Upper lobe of left lung (tissue), 6 donors: ENCODE measurements at regions not wholly inside any gene's neighbourhood (a gene's known extent, or its start where the extent isn't known, plus 50 kb on each side); places are given as distances from the start of the nearest gene placed in this dataset.

Source experiments
- ATAC-seq, 2 donors: fragments of 200-7000 bp; cut with Tn5 transposase; one replicate each; pipeline ENCODE4 v1.9.1; 2022; ENCODE audit warnings: mild to moderate bottlenecking in 2 of 2, moderate library complexity in 2 of 2; ENCODE audit not compliant: low FRiP score in 2 of 2
- DNase-seq, 2 donors: peaks; one replicate each; pipeline ENCODE4 v3.0.0-alpha.2; 2019 to 2020
- H3K27ac ChIP-seq, 4 donors: fragments of 200-600 bp; sonication (generic); one replicate each; pipeline ENCODE4 v1.5.1; 2016 to 2019
- H3K27me3 ChIP-seq, 4 donors: fragments of 200-600 bp; sonication (generic); one replicate each; pipeline ENCODE4 v1.5.1; 2017 to 2019
- H3K36me3 ChIP-seq, 4 donors: fragments of 200-600 bp; sonication (generic); one replicate each; pipeline ENCODE4 v1.5.1; 2016 to 2019
- H3K4me1 ChIP-seq, 4 donors: fragments of 200-600 bp; sonication (generic); one replicate each; pipeline ENCODE4 v1.5.1; 2018 to 2019
- H3K4me3 ChIP-seq, 4 donors: fragments of 200-600 bp; sonication (generic); one replicate each; pipeline ENCODE4 v1.5.1; 2017 to 2019; ENCODE audit warnings: mild to moderate bottlenecking in 2 of 4, moderate library complexity in 1 of 4
- H3K9me3 ChIP-seq, 4 donors: fragments of 200-600 bp; sonication (generic); one replicate each; pipeline ENCODE4 v1.5.1; 2018 to 2019
- EP300 ChIP-seq, 4 donors: sonication (generic); formaldehyde crosslinking; IDR thresholded peaks; one replicate each; pipeline ENCODE4 v1.5.1; 2017; ENCODE audit warnings: antibody characterized with exemption in 4 of 4, control low read depth in 2 of 4
- POLR2A ChIP-seq, 4 donors: fragments of 450-650 bp; IDR thresholded peaks; one replicate each; pipeline ENCODE4 v1.5.1; 2016 to 2017; ENCODE audit warnings: antibody characterized with exemption in 4 of 4, mild to moderate bottlenecking in 2 of 4
- POLR2AphosphoS5 ChIP-seq, 2 donors: sonication (generic); formaldehyde crosslinking; IDR thresholded peaks; one replicate each; pipeline ENCODE4 v1.5.1; 2017; ENCODE audit warnings: antibody characterized with exemption in 2 of 2
- WGBS, 2 donors: methylation state at CpG; one replicate each; pipeline ENCODE4 v1.1.5; 2017 to 2018; 5-methylcytosine and 5-hydroxymethylcytosine counted together
- TF ChIP-seq, protein P1 (sequence below), 6 experiments: fragments of 450-650 bp in 4 of 6; fragments of 200-600 bp in 2 of 6; sonication (generic) in 2 of 6; IDR thresholded peaks; one replicate each; pipeline ENCODE4 v1.5.1; 2016 to 2019; ENCODE audit warnings: antibody characterized with exemption in 6 of 6
- donor health status: DM: no; HTN: no; CAD: no; lungs with moderate emphysema.
- donor health status: DM: no; HTN: yes; CAD: no; lungs with severe emphysema.

GRCh38 chr2:150983314-150983897 lies 278.3 kb downstream of the RBM43 start:
- H3K36me3 ChIP-seq, result no peaks in the 10 kb centered on the region
- peaks cover 0 to 5% (median 2%) of the 10 kb centered on the region in 4 donors for H3K9me3 ChIP-seq
- H3K4me1 ChIP-seq, result no peaks in the 10 kb centered on the region
- DNase-seq (no peak), ATAC-seq (no peak)
- no peaks in the 10 kb centered on the region for H3K27me3 ChIP-seq
- 82 to 88% methylated on average over 1 of the region's 1 CpG for WGBS, 2 donors
- H3K27ac ChIP-seq, result no peak overlapping the region
- no peak overlapping the region for H3K4me3 ChIP-seq
- no peak for TF ChIP-seq POLR2AphosphoS5 (IDR thresholded peaks at IDR 0.05)
- no peak for TF ChIP-seq EP300 (IDR thresholded peaks at IDR 0.05)
- TF ChIP-seq, protein P1, sequence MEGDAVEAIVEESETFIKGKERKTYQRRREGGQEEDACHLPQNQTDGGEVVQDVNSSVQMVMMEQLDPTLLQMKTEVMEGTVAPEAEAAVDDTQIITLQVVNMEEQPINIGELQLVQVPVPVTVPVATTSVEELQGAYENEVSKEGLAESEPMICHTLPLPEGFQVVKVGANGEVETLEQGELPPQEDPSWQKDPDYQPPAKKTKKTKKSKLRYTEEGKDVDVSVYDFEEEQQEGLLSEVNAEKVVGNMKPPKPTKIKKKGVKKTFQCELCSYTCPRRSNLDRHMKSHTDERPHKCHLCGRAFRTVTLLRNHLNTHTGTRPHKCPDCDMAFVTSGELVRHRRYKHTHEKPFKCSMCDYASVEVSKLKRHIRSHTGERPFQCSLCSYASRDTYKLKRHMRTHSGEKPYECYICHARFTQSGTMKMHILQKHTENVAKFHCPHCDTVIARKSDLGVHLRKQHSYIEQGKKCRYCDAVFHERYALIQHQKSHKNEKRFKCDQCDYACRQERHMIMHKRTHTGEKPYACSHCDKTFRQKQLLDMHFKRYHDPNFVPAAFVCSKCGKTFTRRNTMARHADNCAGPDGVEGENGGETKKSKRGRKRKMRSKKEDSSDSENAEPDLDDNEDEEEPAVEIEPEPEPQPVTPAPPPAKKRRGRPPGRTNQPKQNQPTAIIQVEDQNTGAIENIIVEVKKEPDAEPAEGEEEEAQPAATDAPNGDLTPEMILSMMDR (IDR thresholded peaks at IDR 0.05), result no peak
- no peak for TF ChIP-seq POLR2A (IDR thresholded peaks at IDR 0.05)

DNA sequence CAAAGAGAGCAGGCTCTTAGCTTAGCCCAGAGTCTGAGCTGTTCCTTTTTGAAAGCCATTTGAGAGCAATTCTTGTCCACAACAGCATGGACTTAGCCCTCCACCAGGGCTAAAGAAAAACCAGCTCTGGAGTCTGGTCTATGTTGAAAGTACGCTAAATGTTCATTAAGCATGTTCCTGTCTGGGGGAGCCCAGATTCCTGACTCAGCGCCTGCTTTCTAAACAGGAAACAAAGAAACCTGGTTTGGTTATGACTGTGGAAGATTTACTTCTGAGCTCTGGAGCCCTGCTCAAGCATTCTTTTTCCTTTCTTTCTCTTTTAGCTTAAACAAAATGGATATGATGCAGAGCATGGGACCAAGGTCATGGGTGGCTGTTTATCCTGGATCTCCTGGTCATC lies 279.8 kb downstream of the RBM43 start:
- Histone ChIP-seq H3K36me3 (no peaks in the 10 kb centered on the region), H3K27me3 (no peaks in the 10 kb centered on the region), H3K9me3 (peaks cover 0 to 3% (median 0%) of the 10 kb centered on the region in 4 donors), H3K4me1 (no peaks in the 10 kb centered on the region), H3K27ac (no peak overlapping the region), H3K4me3 (no peak overlapping the region)
- TF ChIP-seq, protein P1 (IDR thresholded peaks at IDR 0.05), result no peak
- TF ChIP-seq POLR2A (IDR thresholded peaks at IDR 0.05) (no peak), POLR2AphosphoS5 (IDR thresholded peaks at IDR 0.05) (no peak), EP300 (IDR thresholded peaks at IDR 0.05) (no peak)
- WGBS, 2 donors, result 52 to 78% methylated on average over 2 of the region's 2 CpGs
- DNase-seq, result no peak
- ATAC-seq, result no peak

DNA sequence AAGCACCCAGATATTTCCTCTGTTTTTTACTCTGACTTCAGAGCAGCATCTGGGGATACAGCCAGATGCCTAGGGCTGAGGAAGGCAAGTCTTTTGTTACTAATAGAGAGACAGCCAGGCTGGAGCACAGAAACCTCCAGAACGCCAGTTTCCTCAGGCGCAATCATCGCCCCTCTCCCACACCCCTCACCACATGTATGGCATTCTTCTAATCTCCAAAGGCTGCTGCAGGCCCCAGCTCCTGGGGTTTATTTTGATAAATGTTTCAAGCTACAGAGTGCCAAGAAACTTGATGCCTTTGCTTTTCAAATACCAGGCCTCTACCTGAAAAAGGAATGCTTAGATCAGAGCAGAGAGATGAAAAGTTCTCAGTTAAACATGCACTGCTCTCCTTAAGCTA lies 283.6 kb downstream of the RBM43 start:
- Histone ChIP-seq H3K36me3 (no peaks in the 10 kb centered on the region), H3K4me1 (no peaks in the 10 kb centered on the region), H3K27me3 (no peaks in the 10 kb centered on the region), H3K27ac (no peak overlapping the region), H3K9me3 (no peaks in the 10 kb centered on the region), H3K4me3 (no peak overlapping the region)
- WGBS, 2 donors, result 84 to 89% methylated on average over 3 of the region's 3 CpGs
- ATAC-seq (no peak), DNase-seq (no peak)
- TF ChIP-seq POLR2A (IDR thresholded peaks at IDR 0.05), result no peak
- no peak for TF ChIP-seq EP300 (IDR thresholded peaks at IDR 0.05)
- no peak for TF ChIP-seq POLR2AphosphoS5 (IDR thresholded peaks at IDR 0.05)
- TF ChIP-seq, protein P1 (IDR thresholded peaks at IDR 0.05), result no peak

GRCh38 chr2:150977296-150977695 lies 284.4 kb downstream of the RBM43 start:
- Histone ChIP-seq H3K9me3 (no peaks in the 10 kb centered on the region), H3K4me3 (no peak overlapping the region), H3K36me3 (no peaks in the 10 kb centered on the region), H3K4me1 (no peaks in the 10 kb centered on the region), H3K27ac (peak overlapping the region in 2 of 4 donors; percentile 54 to 63), H3K27me3 (no peaks in the 10 kb centered on the region)
- peak in 1 of 2 donors; percentile 69 for DNase-seq
- ATAC-seq, result peak; percentile 61 to 94
- no peak for TF ChIP-seq POLR2A (IDR thresholded peaks at IDR 0.05)
- no peak for TF ChIP-seq EP300 (IDR thresholded peaks at IDR 0.05)
- TF ChIP-seq, protein P1 (IDR thresholded peaks at IDR 0.05), result no peak
- TF ChIP-seq POLR2AphosphoS5 (IDR thresholded peaks at IDR 0.05), result no peak
- WGBS, 2 donors, result 70 to 72% methylated on average over 4 of the region's 4 CpGs

GRCh38 chr2:150976604-150977003 lies 285.1 kb downstream of the RBM43 start:
- DNase-seq, result no peak
- no peak for ATAC-seq
- Histone ChIP-seq H3K36me3 (no peaks in the 10 kb centered on the region), H3K9me3 (no peaks in the 10 kb centered on the region), H3K27ac (peak overlapping the region in 1 of 4 donors; percentile 63), H3K4me3 (no peak overlapping the region), H3K4me1 (no peaks in the 10 kb centered on the region), H3K27me3 (no peaks in the 10 kb centered on the region)
- no peak for TF ChIP-seq POLR2A (IDR thresholded peaks at IDR 0.05)
- TF ChIP-seq, protein P1 (IDR thresholded peaks at IDR 0.05), result no peak
- TF ChIP-seq EP300 (IDR thresholded peaks at IDR 0.05), result no peak
